Kidney epithelial cell (primary cell): ENCODE measurements at regions not wholly inside any gene's neighbourhood (a gene's known extent, or its start where the extent isn't known, plus 50 kb on each side); places are given as distances from the start of the nearest gene placed in this dataset.

Source experiments
- DNase-seq: peaks from one replicate; pipeline ENCODE4 v3.0.0-alpha.2; 2010; ENCODE audit warnings: low read depth
- H3K27me3 ChIP-seq: 2 replicates; pipeline ENCODE4 v1.6.0; 2011; ENCODE audit warnings: low read length; ENCODE audit not compliant: control insufficient read depth, insufficient read depth
- H3K36me3 ChIP-seq: 2 replicates; pipeline ENCODE4 v1.5.1; 2011; ENCODE audit warnings: low read length; ENCODE audit not compliant: control insufficient read depth, insufficient read depth
- H3K4me3 ChIP-seq: 2 replicates; pipeline ENCODE4 v1.5.1; 2011; ENCODE audit warnings: low read depth, mild to moderate bottlenecking, control low read depth, low read length
- TF ChIP-seq, protein P1 (sequence below): IDR thresholded peaks from 2 replicates; pipeline ENCODE4 v1.5.1; 2011; ENCODE audit warnings: mild to moderate bottlenecking, moderate library complexity, low read length, control low read depth, inconsistent platforms; ENCODE audit not compliant: insufficient read depth, poor library complexity, severe bottlenecking

DNA sequence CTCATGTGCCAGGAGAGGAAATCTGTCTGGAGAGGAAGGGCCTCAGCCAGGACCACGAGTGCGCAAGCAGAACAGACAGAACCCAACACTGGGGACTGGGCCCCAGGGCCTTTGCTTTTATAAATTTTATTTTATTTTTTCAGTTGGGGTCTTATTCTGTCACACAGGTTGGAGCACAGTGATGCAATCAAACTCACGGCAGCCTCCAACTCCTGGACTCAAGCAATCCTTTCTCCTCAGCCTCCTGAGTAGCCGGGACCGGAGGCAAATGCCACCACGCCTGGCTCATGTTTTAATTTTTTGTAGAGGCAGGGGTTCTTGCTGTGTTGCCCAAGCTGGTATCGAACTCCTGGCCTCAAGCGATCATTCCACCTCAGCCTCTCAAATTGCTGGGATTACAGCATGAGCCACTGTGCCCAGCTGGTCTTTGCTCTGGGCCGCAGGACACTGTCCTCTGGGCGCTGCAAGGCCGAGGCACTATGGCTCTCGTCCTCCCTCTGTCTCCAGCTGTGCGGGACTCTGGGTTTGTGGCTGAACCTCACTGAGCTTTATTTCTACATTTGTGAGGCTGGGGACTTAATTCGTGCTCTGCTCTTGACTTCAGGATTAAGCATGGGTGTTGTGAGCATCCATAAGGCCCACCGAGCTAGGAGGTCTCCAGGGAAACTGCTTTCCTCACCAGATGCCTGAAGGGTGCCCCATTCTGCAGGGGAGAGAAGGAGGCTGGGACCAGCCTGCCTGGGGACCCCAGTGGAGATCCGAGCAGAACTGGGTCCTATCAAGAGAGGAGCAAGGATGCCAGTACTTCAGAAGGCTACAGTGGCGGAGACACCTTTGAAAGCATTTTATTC, 144.2 kb upstream of the VSTM2B start:
- no peak overlapping the region for H3K4me3 ChIP-seq
- no peak for DNase-seq
- H3K36me3 ChIP-seq, result no peaks in the 10 kb centered on the region
- no peaks in the 10 kb centered on the region for H3K27me3 ChIP-seq
- TF ChIP-seq, protein P1, sequence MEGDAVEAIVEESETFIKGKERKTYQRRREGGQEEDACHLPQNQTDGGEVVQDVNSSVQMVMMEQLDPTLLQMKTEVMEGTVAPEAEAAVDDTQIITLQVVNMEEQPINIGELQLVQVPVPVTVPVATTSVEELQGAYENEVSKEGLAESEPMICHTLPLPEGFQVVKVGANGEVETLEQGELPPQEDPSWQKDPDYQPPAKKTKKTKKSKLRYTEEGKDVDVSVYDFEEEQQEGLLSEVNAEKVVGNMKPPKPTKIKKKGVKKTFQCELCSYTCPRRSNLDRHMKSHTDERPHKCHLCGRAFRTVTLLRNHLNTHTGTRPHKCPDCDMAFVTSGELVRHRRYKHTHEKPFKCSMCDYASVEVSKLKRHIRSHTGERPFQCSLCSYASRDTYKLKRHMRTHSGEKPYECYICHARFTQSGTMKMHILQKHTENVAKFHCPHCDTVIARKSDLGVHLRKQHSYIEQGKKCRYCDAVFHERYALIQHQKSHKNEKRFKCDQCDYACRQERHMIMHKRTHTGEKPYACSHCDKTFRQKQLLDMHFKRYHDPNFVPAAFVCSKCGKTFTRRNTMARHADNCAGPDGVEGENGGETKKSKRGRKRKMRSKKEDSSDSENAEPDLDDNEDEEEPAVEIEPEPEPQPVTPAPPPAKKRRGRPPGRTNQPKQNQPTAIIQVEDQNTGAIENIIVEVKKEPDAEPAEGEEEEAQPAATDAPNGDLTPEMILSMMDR, result no peak

DNA sequence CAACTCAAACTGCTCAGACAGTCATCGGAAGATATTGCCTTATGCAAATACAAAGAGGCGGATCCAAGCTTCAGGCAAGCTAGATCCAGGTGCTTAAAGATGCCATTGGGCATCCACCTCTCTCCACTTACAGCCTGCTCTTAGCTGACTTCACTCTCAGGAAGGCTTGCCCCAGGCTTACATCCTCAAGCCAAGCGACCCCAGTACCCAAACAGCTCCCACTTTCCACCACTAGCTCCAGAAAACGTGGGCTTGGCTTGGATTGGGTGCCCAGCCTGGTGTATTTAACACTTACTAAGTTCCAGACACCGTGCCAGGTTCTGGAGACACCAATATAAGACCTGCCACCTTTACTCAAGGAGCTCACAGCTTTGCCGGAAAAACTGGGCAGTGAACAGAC, 142.1 kb upstream of the VSTM2B start:
- no peak overlapping the region for H3K4me3 ChIP-seq
- TF ChIP-seq, protein P1, result no peak
- DNase-seq, result no peak
- no peaks in the 10 kb centered on the region for H3K36me3 ChIP-seq
- no peaks in the 10 kb centered on the region for H3K27me3 ChIP-seq

- TF ChIP-seq, protein P1, result no peak
- Histone ChIP-seq H3K4me3 (no peak overlapping the region), H3K27me3 (no peaks in the 10 kb centered on the region), H3K36me3 (no peaks in the 10 kb centered on the region)
- no peak for DNase-seq
Observed at GRCh38 chr19:29384656-29385055, 141.1 kb upstream of the VSTM2B start.

- no peak overlapping the region for H3K4me3 ChIP-seq
- no peak for DNase-seq
- H3K36me3 ChIP-seq, result no peaks in the 10 kb centered on the region
- no peaks in the 10 kb centered on the region for H3K27me3 ChIP-seq
- TF ChIP-seq, protein P1, result no peak
Observed at GRCh38 chr19:29385191-29385795, 140.5 kb upstream of the VSTM2B start.

DNA sequence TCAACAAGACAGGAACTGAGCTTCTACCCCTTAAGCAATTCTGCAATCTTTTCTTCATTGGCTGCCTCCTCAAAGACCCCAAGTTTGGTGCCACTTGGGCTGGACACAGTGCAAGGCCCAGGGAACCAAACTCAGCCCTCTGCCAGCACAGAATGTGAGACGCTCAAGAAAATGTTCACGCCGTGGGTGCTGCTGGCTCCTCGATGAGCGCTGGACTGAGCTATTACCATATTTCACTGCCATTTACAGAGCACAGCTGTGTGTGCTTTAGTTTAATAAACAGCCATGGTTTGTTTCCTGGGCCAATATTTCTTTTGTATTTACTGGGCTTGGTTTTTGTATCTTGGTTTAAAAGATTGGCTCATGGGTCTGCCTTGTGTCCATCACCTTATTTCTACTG, 138.8 kb upstream of the VSTM2B start:
- DNase-seq, result no peak
- Histone ChIP-seq H3K4me3 (no peak overlapping the region), H3K27me3 (no peaks in the 10 kb centered on the region), H3K36me3 (no peaks in the 10 kb centered on the region)
- TF ChIP-seq, protein P1, result no peak
